Fibroblast of lung (primary cell): ENCODE measurements at regions not wholly inside any gene's neighbourhood (a gene's known extent, or its start where the extent isn't known, plus 50 kb on each side); places are given as distances from the start of the nearest gene placed in this dataset.

ENCODE experiments used
- DNase-seq, 2 donors: peaks; one replicate each; pipeline versions ENCODE4 v3.0.0 to v3.0.0-alpha.2; 2010; ENCODE audit warnings: low read depth in 2 of 2
- H2AFZ ChIP-seq: 2 replicates; pipeline ENCODE4 v1.5.1; 2012; ENCODE audit warnings: low read length, control low read depth, inconsistent platforms
- H3K27ac ChIP-seq: 2 replicates; pipeline ENCODE4 v1.5.1; 2011; ENCODE audit warnings: low read length, control low read depth; ENCODE audit not compliant: insufficient read depth
- H3K27me3 ChIP-seq: 2 replicates; pipeline ENCODE4 v1.5.1; 2011; ENCODE audit warnings: mild to moderate bottlenecking, low read length; ENCODE audit not compliant: control insufficient read depth, insufficient read depth
- H3K36me3 ChIP-seq: 2 replicates; pipeline ENCODE4 v1.5.1; 2011; ENCODE audit warnings: low read length; ENCODE audit not compliant: control insufficient read depth, insufficient read depth
- H3K4me1 ChIP-seq: 2 replicates; pipeline ENCODE4 v1.5.1; 2011; ENCODE audit warnings: low read length; ENCODE audit not compliant: control insufficient read depth, insufficient read depth; ENCODE audit errors: extremely low read depth
- H3K4me2 ChIP-seq: 2 replicates; pipeline ENCODE4 v1.5.1; 2011; ENCODE audit warnings: low read length, control low read depth; ENCODE audit not compliant: insufficient read depth; ENCODE audit errors: extremely low read depth
- H3K4me3 ChIP-seq, 4 experiments: fragments of 200-600 bp in 1 of 4; sonication (generic) in 1 of 4; replicated peaks in 1 of 4; 2 replicates each; pipeline ENCODE4 v1.5.1; 2011 to 2016; ENCODE audit warnings: low read length in 4 of 4, low read depth in 3 of 4, mild to moderate bottlenecking in 3 of 4, control low read depth in 2 of 4, inconsistent platforms in 1 of 4, mixed read lengths in 1 of 4; ENCODE audit not compliant: insufficient read depth in 1 of 4; ENCODE audit errors: control extremely low read depth in 1 of 4
- H3K79me2 ChIP-seq: 2 replicates; pipeline ENCODE4 v1.5.1; 2012; ENCODE audit warnings: mild to moderate bottlenecking, low read length, inconsistent platforms; ENCODE audit not compliant: control insufficient read depth, insufficient read depth
- H3K9ac ChIP-seq: 2 replicates; pipeline ENCODE4 v1.5.1; 2011; ENCODE audit warnings: mild to moderate bottlenecking, low read length, control low read depth; ENCODE audit not compliant: insufficient read depth
- H3K9me3 ChIP-seq: 2 replicates; pipeline ENCODE4 v1.5.1; 2012; ENCODE audit warnings: low read depth, low read length; ENCODE audit not compliant: control insufficient read depth, insufficient read depth
- H4K20me1 ChIP-seq: 2 replicates; pipeline ENCODE4 v1.5.1; 2011; ENCODE audit warnings: low read length; ENCODE audit not compliant: control insufficient read depth, insufficient read depth; ENCODE audit errors: extremely low read depth
- EZH2 ChIP-seq: IDR thresholded peaks from 2 replicates; pipeline ENCODE4 v1.5.1; 2012; ENCODE audit warnings: low read length, control low read depth, mild to moderate bottlenecking; ENCODE audit errors: missing control alignments
- TF ChIP-seq, protein P1 (sequence below), 2 donors: IDR thresholded peaks in 1 of 2; conservative IDR thresholded peaks in 1 of 2; 1 replicate in 1 of 2; 2 replicates in 1 of 2; pipeline ENCODE4 v1.5.1; 2011 to 2012; ENCODE audit warnings: low read length in 2 of 2, control low read depth in 1 of 2, inconsistent platforms in 1 of 2, low read depth in 1 of 2, mild to moderate bottlenecking in 1 of 2

DNA sequence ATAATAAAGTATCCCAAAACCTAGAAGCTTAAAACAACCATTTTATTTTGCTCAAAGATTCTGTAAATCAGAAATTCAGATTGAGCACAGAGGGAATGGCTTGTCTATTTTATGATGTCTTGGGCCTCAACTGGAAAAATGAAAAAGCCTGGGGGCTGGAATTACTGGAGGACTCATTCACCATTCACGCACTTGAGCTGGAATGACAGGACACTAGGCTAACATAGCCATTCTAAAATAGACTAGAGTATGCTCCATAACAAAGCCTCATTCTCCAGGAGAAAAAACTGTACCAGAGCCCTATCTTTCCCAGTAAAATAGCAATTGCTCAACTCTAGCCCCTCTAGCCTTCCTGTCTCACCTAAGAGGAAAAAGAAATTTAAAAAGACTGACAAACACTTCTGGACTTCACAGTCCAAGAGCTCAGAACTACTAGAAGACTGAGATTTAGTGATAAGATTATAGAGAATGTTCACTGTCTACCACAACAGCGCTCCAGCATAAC is 145.4 kb upstream of the BTBD3 start:
- H3K9me3 ChIP-seq = no peaks in the 10 kb centered on the region
- no peak for TF ChIP-seq EZH2
- TF ChIP-seq, protein P1, sequence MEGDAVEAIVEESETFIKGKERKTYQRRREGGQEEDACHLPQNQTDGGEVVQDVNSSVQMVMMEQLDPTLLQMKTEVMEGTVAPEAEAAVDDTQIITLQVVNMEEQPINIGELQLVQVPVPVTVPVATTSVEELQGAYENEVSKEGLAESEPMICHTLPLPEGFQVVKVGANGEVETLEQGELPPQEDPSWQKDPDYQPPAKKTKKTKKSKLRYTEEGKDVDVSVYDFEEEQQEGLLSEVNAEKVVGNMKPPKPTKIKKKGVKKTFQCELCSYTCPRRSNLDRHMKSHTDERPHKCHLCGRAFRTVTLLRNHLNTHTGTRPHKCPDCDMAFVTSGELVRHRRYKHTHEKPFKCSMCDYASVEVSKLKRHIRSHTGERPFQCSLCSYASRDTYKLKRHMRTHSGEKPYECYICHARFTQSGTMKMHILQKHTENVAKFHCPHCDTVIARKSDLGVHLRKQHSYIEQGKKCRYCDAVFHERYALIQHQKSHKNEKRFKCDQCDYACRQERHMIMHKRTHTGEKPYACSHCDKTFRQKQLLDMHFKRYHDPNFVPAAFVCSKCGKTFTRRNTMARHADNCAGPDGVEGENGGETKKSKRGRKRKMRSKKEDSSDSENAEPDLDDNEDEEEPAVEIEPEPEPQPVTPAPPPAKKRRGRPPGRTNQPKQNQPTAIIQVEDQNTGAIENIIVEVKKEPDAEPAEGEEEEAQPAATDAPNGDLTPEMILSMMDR (conservative IDR thresholded peaks at IDR 0.05 in 1 of 2, IDR thresholded peaks at IDR 0.05 in 1 of 2; ENCODE audit: low read depth in 1 of 2, low read length in 2 of 2) = no peak
- no peaks in the 10 kb centered on the region for H3K27me3 ChIP-seq
- H3K4me2 ChIP-seq = no peak overlapping the region
- no peak overlapping the region for H2AFZ ChIP-seq
- H3K4me3 ChIP-seq = no peak overlapping the region
- DNase-seq = no peak
- H3K79me2 ChIP-seq = no peaks in the 10 kb centered on the region
- no peak overlapping the region for H3K27ac ChIP-seq
- H3K9ac ChIP-seq = no peak overlapping the region
- H4K20me1 ChIP-seq = no peaks in the 10 kb centered on the region
- H3K36me3 ChIP-seq = no peaks in the 10 kb centered on the region
- H3K4me1 ChIP-seq = no peaks in the 10 kb centered on the region

- no peak for DNase-seq
- H3K4me2 ChIP-seq = no peak overlapping the region
- no peak overlapping the region for H3K27ac ChIP-seq
- no peaks in the 10 kb centered on the region for H3K4me1 ChIP-seq
- H4K20me1 ChIP-seq = no peaks in the 10 kb centered on the region
- H3K27me3 ChIP-seq = no peaks in the 10 kb centered on the region
- no peak overlapping the region for H3K9ac ChIP-seq
- no peaks in the 10 kb centered on the region for H3K79me2 ChIP-seq
- H3K9me3 ChIP-seq = no peaks in the 10 kb centered on the region
- no peak overlapping the region for H2AFZ ChIP-seq
- H3K36me3 ChIP-seq = no peaks in the 10 kb centered on the region
- TF ChIP-seq EZH2 = no peak
- TF ChIP-seq, protein P1 (conservative IDR thresholded peaks at IDR 0.05 in 1 of 2, IDR thresholded peaks at IDR 0.05 in 1 of 2; ENCODE audit: low read depth in 1 of 2, low read length in 2 of 2) = no peak
- no peak overlapping the region for H3K4me3 ChIP-seq
These were observed 141.0 kb upstream of the BTBD3 start for GRCh38 chr20:11776687-11777086.

- Histone ChIP-seq H3K4me2 (peak overlapping the region; percentile 51), H2AFZ (peak overlapping the region; percentile 6), H3K27me3 (no peaks in the 10 kb centered on the region), H4K20me1 (no peaks in the 10 kb centered on the region), H3K9me3 (no peaks in the 10 kb centered on the region), H3K9ac (no peak overlapping the region), H3K4me1 (no peaks in the 10 kb centered on the region), H3K4me3 (peak overlapping the region in 2 of 4 experiments; percentile 26 to 31), H3K79me2 (no peaks in the 10 kb centered on the region), H3K27ac (no peak overlapping the region), H3K36me3 (no peaks in the 10 kb centered on the region)
- peak; percentile 25 to 48 for DNase-seq
- no peak for TF ChIP-seq EZH2
- TF ChIP-seq, protein P1 (conservative IDR thresholded peaks at IDR 0.05 in 1 of 2, IDR thresholded peaks at IDR 0.05 in 1 of 2; ENCODE audit: low read depth in 1 of 2, low read length in 2 of 2) = no peak
These were observed 140.1 kb upstream of the BTBD3 start for GRCh38 chr20:11777387-11778205.
